A549 (cell line): ENCODE measurements at regions not wholly inside any gene's neighbourhood (a gene's known extent, or its start where the extent isn't known, plus 50 kb on each side); places are given as distances from the start of the nearest gene placed in this dataset.

Experiments used
- EHMT2 ChIP-seq: fragments of 200-600 bp; sonication (generic); IDR thresholded peaks from 2 replicates; pipeline ENCODE4 v1.6.1; 2016; ENCODE audit warnings: antibody characterized with exemption, low read depth, mild to moderate bottlenecking, moderate library complexity
- EP300 ChIP-seq, 2 experiments: fragments of >200 bp; sonication (Bioruptor Twin); formaldehyde crosslinking; IDR thresholded peaks; 2 replicates in 1 of 2; 3 replicates in 1 of 2; pipeline ENCODE4 v1.6.1; 2016 to 2017
- ESRRA ChIP-seq: fragments of 150-350 bp; IDR thresholded peaks from 2 replicates; pipeline ENCODE4 v1.6.1; 2014; ENCODE audit warnings: mild to moderate bottlenecking, low read length, borderline replicate concordance
- HDAC2 ChIP-seq: fragments of 200-600 bp; sonication (generic); IDR thresholded peaks from 2 replicates; pipeline ENCODE4 v1.6.1; 2016
- MYC ChIP-seq: IDR thresholded peaks from 2 replicates; pipeline ENCODE4 v1.6.1; 2012; ENCODE audit warnings: mild to moderate bottlenecking, inconsistent platforms, low read length, improper control_type of control experiment, borderline replicate concordance
- TF ChIP-seq, protein P1 (sequence below): fragments of >200 bp; sonication (Bioruptor Twin); formaldehyde crosslinking; IDR thresholded peaks from 3 replicates; pipeline ENCODE4 v1.5.1; 2016
- TF ChIP-seq, protein P2 (sequence below): IDR thresholded peaks from 2 replicates; pipeline ENCODE4 v1.6.1; 2012

DNA sequence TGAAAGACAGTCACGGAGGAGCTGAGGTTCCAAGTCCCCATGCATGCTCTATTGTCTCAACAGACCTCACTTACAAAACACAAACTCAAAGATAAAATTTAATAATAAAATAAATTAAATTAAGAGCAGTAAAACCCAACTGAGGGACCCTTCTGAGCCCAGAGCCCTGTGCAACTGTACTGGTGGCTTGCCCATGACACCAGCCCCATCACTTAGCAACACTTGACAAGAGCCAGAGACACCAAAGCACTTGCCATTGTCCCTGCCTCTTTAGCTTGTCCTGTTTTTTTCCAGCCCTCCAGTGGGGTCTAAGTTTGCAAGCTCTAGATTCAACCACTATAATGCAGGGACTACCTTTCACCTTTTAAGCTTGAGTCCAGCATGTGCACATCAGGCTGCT is 117.9 kb downstream of the JCAD start:
- TF ChIP-seq, protein P1, sequence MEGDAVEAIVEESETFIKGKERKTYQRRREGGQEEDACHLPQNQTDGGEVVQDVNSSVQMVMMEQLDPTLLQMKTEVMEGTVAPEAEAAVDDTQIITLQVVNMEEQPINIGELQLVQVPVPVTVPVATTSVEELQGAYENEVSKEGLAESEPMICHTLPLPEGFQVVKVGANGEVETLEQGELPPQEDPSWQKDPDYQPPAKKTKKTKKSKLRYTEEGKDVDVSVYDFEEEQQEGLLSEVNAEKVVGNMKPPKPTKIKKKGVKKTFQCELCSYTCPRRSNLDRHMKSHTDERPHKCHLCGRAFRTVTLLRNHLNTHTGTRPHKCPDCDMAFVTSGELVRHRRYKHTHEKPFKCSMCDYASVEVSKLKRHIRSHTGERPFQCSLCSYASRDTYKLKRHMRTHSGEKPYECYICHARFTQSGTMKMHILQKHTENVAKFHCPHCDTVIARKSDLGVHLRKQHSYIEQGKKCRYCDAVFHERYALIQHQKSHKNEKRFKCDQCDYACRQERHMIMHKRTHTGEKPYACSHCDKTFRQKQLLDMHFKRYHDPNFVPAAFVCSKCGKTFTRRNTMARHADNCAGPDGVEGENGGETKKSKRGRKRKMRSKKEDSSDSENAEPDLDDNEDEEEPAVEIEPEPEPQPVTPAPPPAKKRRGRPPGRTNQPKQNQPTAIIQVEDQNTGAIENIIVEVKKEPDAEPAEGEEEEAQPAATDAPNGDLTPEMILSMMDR, result no peak
- TF ChIP-seq EP300 (IDR thresholded peaks at IDR 0.05) (no peak), EHMT2 (no peak), ESRRA (no peak), HDAC2 (no peak), MYC (no peak)
- TF ChIP-seq, protein P2, sequence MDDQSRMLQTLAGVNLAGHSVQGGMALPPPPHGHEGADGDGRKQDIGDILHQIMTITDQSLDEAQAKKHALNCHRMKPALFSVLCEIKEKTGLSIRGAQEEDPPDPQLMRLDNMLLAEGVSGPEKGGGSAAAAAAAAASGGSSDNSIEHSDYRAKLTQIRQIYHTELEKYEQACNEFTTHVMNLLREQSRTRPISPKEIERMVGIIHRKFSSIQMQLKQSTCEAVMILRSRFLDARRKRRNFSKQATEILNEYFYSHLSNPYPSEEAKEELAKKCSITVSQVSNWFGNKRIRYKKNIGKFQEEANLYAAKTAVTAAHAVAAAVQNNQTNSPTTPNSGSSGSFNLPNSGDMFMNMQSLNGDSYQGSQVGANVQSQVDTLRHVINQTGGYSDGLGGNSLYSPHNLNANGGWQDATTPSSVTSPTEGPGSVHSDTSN, result no peak
